Retinal pigment epithelial cell (primary cell): ENCODE measurements at regions not wholly inside any gene's neighbourhood (a gene's known extent, or its start where the extent isn't known, plus 50 kb on each side); places are given as distances from the start of the nearest gene placed in this dataset.

Source experiments
- DNase-seq: peaks from one replicate; pipeline ENCODE4 v3.0.0-alpha.2; 2010; ENCODE audit warnings: low read depth
- H3K4me3 ChIP-seq: 2 replicates; pipeline ENCODE4 v1.5.1; 2011; ENCODE audit warnings: mild to moderate bottlenecking, low read length, control low read depth, moderate library complexity
- TF ChIP-seq, protein P1 (sequence below): conservative IDR thresholded peaks from 2 replicates; pipeline ENCODE4 v1.5.1; 2011; ENCODE audit warnings: low read depth, low read length, control low read depth, inconsistent platforms

GRCh38 chr3:132911741-132912415 is 126.3 kb upstream of the TMEM108 start:
- DNase-seq, result no peak
- no peak overlapping the region for H3K4me3 ChIP-seq
- TF ChIP-seq, protein P1, sequence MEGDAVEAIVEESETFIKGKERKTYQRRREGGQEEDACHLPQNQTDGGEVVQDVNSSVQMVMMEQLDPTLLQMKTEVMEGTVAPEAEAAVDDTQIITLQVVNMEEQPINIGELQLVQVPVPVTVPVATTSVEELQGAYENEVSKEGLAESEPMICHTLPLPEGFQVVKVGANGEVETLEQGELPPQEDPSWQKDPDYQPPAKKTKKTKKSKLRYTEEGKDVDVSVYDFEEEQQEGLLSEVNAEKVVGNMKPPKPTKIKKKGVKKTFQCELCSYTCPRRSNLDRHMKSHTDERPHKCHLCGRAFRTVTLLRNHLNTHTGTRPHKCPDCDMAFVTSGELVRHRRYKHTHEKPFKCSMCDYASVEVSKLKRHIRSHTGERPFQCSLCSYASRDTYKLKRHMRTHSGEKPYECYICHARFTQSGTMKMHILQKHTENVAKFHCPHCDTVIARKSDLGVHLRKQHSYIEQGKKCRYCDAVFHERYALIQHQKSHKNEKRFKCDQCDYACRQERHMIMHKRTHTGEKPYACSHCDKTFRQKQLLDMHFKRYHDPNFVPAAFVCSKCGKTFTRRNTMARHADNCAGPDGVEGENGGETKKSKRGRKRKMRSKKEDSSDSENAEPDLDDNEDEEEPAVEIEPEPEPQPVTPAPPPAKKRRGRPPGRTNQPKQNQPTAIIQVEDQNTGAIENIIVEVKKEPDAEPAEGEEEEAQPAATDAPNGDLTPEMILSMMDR, result no peak

DNA sequence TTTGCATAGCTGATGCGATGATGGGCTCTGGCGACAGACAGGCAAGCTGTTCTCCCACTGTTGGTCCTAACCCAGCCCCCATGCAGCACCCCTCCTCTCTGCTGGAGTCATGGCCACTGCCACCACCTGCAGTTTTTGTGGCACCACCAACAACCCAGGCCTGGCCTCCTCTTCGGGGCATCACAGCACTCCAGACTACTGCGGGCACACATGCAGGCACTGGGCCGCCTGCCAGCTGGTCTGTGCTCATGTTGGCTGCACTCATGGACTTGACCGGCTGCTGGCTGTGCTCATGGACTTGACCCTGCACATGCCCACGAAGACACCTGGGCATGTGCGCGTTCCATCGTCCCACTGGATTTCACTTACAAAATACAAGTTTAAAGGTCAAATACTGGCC is 130.9 kb upstream of the TMEM108 start:
- no peak overlapping the region for H3K4me3 ChIP-seq
- no peak for DNase-seq
- TF ChIP-seq, protein P1, result no peak

DNA sequence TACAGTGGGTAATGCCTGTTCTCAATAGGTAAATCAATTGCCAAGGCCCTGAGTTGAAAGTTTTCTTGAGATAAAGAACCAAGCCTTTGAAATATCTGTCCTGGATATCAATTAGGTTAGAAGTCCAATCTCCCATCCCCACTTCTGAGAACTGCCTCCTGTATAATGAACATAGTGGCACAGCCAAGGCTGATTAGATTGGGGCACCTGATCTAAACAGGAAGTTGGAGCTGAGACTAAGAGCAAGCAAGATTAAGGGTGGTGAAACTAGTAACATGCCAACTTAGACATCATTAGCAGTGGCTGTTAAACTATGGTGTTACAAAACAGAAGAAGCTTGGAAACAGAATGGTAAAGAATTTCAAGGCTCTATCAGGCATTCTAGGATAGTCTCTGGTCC is 137.7 kb upstream of the TMEM108 start:
- TF ChIP-seq, protein P1, result no peak
- peak; percentile 3 for DNase-seq
- no peak overlapping the region for H3K4me3 ChIP-seq

DNA sequence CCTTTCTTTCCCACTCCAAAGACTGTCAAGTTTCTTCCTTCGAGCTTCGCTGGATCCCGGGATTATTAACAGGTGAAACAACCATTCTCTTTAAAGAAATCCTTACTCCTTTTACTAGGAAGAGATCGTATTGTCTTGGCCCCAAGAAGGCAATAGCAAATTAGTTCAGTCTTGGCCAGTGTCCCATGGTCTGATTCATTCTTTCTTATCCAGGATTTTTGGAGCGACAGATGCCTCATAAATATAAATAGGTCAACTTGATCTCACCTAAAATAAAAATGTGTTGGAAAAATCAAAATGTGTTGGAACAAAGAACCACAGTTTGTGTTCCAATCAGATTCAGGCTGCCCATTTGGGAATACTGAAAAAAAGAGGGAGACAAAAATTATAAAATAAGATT is 140.1 kb upstream of the TMEM108 start:
- TF ChIP-seq, protein P1, result no peak
- H3K4me3 ChIP-seq, result no peak overlapping the region
- no peak for DNase-seq

- no peak overlapping the region for H3K4me3 ChIP-seq
- no peak for DNase-seq
- TF ChIP-seq, protein P1, result no peak
These were observed 145.2 kb upstream of the TMEM108 start for GRCh38 chr3:132892956-132893355.

GRCh38 chr3:132881756-132882409 is 156.3 kb upstream of the TMEM108 start:
- TF ChIP-seq, protein P1, result no peak
- H3K4me3 ChIP-seq, result no peak overlapping the region
- no peak for DNase-seq

DNA sequence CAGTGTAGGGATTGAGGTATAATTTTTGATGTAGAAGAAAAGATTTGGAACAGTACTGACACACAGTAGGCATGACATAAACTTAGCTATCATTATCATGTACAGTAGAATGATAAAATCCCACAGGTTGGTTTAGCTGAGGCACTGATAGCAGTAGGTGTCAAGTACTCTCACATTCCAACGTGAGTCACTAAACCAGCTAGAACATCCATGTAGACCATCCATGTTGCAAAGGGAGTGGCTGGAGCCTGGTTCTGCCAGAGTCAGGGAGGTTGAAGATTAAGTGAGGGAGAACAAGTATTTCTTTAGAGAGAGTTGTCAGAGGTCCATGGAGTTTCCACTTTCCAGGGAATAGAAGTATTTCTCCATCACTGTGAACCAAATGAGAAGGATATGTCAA is 157.2 kb upstream of the TMEM108 start:
- no peak overlapping the region for H3K4me3 ChIP-seq
- DNase-seq, result no peak
- TF ChIP-seq, protein P1, result no peak
